ENCODE measurements at regions not wholly inside any gene's neighbourhood (a gene's known extent, or its start where the extent isn't known, plus 50 kb on each side); places are given as distances from the start of the nearest gene placed in this dataset.

DNA sequence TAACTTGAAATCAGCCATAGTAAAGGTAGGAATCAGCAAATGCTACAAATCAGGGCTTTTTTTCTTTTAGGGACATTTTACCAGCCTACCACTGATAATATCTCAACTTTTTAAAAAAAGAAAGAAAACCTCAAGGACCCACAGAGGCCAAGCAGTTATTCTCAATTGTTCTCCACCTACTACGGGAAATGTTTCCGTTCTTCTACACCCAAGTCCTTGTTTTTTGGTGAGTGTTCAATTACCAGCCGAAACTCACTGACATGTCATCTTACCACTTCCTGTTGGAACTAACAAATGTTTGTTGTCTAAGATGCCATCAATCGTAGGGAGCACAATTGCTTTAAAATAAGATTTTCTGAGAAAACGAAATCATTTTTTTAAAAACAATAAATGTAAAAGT, 50.2 kb upstream of the CDK1 start:
- no peak for DNase-seq

DNA sequence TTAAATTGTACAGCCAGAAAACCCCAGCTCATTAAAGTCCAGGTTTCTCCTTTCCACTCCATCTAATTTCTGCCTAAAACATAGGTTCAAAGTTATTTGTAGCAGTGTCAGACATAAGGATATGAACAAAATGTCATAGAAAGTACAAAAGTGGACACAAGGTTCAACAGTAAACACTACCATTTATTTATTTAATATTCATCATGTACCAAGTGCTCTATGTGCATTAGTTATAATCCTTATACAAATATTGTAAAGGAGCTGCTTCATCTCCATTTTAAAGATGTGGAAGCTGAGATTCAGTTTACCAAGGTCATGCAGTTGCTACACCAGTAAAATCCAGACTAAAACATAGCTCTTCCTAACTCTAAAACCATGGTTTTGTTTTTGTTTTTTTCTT, 52.0 kb upstream of the CDK1 start:
- no peak for DNase-seq

DNA sequence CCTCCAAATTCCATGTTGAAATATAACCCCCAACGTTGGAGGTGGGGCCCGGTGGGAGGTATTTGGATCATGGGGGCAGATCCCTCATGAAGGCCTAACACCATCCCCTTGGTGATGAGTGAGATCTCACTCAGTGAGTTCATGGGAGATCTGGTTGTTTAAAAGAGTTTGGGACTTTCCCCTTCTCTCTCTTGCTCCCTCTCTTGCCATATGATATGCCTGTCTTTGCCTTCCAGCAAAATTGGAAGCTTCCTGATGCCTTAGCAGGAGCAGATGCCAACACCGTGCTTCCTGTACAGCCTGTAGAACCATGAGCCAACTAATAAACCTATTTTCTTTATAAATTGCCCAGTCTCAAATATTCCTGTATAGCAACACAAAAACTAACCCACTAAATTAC, 55.7 kb upstream of the CDK1 start:
- DNase-seq = no peak

DNA sequence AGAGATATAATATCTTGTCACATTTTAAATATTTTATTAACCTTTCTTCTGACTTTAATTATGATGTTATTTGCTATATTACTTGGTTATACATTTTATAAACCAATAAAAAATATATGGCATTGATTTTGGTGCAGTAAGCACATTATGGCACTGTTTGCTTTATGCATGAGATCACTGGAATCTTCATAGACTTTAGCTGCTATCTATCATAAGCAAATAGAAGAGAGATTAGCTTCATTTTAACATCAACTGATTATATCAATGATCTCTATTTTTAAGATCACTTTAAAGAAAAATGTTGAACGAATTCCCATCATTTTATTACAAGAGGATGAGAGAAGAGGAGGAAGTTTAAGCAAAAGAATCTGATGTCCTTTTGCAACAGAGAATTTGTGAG, 58.6 kb upstream of the CDK1 start:
- no peak for DNase-seq

DNA sequence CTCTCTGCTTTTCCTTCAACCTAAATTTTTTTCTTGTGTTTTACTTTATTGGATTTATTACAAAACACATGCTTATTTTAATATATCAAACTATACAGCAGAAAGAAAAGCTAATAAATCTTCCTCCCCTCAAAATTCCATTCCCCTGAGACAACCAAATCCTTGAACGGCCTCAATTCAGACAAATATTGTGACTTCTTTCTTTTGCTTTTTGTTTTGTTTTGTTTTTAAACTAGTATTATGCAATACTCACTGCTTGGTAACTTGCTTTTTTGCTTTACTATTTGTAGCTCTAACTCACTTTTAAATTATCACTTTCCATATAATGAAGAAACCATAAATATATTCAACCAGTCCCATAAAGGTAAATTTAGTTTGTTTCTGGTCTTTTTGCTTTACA, 59.4 kb upstream of the CDK1 start:
- no peak for DNase-seq

DNA sequence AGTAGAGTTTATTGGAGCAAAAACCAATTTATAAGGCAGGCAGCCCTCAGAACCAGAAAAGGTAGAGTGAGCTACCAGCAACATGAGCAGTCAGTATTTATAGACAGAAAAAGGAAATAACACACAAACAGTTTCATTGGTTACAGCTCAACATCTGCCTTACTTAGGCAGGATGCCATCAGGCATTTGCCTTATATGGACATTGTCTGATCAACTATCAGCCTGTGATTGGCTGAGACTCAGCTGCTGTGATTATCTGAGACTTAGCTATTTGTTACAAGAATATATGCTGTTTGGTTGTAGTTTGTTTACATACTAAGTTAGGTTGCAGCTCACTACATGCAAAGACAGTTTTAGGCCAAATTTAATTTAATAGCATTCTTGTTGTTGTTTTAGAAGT, 60.4 kb upstream of the CDK1 start:
- no peak for DNase-seq

DNA sequence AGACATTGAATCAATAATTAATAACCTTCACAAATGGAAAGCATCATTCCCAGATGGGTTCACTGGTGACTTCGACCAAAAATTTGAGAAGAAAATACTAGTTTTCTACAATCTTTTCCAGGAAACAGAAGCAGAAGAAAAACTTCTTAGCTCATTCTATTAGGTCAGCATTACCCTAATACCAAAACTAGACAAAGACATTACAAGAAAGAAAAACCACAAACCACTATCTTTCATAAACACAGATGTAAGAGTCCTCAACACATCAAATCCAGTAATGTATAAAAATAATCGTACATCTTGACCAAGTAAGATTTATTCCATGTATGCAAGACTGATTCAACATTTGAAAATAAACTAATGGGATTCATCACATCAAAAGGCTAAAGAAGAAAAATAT, 64.0 kb upstream of the CDK1 start:
- DNase-seq = no peak

DNA sequence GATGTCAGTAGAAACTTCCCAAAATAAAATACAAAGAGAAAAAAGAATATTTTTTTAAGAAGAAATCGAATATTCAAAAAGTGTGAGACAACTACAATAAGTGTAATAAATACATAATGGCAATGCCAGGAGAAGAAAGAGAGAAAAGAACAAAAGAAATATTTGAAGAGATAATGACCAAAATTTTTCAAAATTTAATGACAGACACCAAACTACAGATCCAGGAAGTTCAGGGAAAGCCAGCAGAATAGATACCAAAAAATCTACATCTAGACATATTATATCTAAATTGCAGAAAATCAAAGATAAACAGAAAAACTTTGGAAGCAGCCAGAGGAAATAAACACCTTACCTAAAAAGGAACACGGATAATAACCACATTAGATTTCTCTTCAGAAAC, 66.8 kb upstream of the CDK1 start:
- DNase-seq = no peak

DNA sequence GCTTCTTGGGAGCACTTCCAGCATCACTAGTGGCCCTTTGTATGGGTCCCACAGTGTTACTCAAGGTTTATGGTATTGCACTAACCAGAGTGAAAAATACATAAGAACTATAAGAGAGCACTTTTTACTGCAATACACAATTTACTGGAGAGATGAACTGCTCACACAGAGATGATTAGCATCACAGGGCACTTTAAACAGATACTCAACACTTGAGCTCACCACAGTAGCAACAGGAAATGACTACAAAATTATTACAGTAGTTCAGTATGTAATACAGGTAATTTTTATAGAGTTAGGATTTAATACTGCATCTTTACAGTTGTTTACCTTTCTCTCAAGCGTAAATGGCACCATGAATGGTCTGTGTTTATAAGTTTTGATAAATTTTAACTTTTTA, 68.2 kb upstream of the CDK1 start:
- DNase-seq = no peak

DNA sequence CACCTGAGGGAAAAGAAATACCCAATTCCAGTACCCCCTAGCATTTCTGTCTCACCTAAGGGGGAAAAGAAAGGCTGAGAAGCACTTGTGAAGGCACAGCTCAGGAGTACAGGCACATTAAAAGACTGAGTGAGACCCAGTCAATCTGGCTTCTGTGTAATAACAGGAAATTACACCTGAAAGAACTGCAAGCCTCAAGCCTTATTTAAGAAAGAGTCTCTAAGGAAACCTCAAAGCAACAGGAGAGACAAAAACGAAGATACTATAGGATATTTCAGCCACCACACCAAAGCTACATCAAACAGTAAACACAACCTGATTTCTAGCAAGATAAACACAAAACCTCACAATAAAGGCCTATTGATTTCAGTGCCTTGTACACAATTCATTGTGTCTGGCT, 69.6 kb upstream of the CDK1 start:
- DNase-seq = no peak

DNA sequence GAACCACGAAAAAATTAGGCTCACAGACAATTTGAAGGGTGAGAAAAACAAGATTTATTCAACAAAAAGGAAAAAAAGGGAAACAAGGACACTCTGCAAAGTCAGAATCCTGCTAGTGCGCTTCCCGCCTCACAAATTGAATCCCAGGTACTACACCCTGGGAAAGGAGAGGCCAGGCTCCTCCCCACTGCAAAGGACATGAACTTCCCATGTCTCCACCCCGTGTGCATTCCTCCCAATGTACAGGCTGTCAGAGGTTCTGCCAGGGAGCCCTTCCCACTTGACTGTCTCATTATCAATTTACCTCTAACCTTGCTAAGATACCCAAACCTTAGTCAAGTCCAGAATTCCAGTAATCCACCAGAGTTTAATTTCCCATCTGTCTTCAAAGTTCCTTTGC, 70.4 kb upstream of the CDK1 start:
- no peak for DNase-seq

DNA sequence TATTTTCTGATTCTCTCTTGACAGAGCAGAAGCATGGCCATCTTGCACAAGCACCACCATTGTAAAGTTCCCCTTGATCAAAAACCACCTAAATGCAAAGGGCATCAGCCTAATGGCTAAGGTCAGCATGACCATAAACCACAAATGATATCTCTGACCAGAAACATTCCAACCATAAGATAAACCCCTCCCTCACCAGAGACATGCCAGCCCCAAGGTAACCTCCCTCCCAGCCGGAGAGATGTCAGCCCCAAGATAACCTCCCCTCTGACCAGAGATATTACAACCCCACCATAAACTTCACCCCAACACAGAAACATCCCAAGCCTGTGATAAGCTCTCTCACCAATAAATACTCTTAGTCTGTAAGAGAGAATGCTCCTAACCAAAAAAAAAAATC, 72.1 kb upstream of the CDK1 start:
- DNase-seq = no peak

DNA sequence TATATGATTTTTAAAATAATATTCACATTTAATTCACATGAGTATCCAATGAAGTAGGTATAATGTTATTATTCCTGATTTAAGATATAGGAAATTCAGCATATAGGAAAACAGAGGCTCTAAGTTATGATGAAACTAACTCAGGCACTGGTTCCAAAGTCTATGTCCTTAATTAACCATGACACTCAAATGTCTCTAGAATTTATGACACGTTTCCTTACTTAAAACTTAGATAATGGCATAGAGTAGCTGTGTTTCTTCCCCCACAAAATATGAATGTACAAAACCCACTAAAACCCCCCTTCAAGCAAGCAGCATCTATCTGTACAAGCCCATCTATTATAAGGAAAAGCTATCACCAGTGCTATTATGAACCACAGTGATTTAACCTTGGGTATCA, 72.9 kb upstream of the CDK1 start:
- no peak for DNase-seq

DNA sequence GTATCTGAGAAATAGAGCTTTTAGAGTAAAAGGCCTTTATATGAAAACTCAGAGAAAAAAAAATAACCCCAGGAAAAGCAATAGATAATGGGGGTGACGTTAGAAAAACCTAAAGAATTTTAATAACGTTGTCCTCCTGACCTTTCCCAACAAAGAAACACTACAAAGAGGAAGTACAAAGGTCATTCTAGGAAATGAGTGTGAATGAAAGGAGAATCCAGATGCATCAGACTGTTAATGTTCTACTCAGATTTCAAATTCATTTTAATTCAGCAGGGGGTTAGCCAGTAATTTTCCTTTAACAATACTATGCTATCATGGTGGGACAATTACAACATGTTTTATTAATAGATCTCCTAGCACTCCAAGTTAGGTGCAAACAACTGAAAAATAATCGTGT, 73.8 kb upstream of the CDK1 start:
- DNase-seq = no peak

DNA sequence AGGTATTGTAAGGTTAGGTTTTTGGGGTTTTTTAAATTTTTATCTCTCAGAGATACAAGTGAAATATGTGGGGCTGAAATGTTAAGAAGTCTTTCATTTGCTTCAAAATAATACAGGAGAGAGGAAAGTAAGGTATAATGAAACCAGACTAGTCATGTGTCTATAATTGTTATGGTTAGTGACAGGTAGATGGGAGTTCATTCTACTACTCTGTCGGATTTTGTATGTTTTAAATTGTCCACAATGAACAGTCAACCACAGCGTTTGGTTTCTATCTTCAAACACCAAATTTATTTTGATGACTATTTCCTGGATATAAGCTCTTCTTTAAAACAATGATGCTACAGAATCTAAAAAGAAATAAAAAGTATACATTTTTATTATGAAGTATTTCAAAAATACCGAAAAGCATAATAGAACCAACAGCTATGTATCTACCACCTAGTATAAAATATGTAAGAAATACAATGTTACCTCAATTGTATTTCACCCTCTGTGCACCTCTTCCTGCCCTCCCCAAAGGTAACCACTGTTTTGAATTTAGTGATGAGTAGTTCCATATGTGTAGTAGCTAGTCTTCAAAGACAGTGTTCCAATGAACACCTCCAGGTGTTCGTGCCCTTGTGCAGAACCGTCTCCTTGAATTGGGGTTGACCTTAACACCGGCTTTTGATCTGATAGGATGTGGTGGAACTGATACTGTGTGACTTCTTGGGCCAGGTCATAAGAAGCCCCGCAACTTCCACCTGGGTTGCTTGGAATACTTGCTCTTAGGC, 74.8 kb upstream of the CDK1 start:
- DNase-seq = no peak

DNA sequence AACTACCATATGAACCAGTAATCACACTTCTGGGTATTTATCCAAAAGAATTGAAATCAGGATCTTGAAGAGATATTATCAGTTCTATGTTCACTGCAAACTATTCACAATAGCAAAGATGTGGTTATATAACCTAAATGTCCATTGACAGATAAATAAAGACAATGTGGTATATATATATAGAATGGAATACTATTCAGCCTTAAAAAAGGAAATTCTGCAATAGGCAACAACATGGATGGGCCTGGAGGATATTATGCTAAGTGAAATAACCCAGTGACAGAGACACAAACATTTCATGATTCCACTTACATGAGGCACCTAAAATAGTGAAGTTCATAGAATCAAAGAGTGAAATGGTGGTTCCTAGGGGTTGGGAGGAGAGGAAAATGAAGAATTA, 90.6 kb upstream of the CDK1 start:
- DNase-seq = no peak

DNA sequence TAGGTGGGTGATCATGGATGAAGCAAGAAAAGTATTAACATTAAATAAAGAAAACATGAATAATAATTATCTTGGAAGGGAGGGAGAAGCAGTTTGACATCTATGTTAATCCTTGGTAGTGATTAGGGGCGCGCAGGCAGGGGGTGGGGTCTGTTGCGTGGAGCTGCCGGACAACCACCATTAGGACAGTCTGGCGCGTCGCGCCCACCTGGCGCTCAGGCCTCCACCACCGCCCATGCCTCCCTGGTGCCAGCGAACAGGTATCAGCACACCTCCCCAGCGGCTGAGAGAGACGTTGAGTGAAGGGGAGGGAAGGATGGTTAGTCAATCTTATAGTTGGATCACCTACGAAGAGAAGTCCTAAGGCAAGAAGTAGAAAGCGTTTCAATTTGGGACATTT, 94.2 kb upstream of the CDK1 start:
- DNase-seq = no peak

DNA sequence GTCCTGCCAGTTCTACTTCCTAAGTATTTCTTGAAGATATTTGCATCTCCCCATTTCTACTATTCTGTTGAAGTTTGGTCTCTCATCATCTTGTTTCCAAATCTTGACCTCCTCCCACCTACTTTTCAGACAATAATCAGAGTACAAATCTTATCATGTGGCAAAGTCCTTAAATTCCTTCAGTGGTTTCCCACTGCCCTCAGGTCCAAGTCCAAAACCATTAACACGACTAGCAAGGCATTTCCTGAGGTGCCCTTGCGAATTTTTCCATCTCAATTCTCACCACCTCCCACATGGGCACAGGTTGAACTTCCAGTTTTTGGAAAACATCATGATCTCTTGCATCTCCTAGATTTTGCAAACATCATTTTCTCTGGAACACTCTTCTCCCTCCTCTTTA, 97.2 kb upstream of the CDK1 start:
- no peak for DNase-seq

DNA sequence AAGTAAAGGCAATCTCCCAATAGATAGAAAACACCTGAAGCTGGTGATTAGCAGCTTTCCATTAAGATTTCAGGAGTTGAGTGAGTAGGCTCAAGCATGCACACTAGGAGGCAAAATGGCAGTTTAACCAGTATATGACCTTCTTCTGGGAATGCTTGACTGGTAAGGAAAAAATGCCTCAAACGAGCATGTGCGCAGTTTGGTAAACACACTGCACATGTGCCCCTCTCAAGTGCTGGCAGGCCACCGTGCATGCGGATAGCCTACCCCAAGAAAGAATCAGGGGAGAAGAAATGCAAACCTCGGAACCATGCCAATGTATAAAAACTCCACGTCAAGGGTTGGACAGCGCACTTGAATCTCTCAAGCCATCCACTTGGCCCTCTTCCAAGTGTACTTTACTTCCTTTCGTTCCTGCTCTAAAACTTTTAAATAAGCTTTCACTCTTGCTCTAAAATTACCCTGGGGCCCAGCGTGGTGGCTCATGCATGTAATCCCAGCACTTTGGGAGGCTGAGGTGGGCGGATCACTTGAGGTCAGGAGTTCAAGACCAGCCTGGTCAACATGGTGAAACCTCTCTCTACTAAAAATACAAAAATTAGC, 98.8 kb upstream of the CDK1 start:
- DNase-seq = no peak

DNA sequence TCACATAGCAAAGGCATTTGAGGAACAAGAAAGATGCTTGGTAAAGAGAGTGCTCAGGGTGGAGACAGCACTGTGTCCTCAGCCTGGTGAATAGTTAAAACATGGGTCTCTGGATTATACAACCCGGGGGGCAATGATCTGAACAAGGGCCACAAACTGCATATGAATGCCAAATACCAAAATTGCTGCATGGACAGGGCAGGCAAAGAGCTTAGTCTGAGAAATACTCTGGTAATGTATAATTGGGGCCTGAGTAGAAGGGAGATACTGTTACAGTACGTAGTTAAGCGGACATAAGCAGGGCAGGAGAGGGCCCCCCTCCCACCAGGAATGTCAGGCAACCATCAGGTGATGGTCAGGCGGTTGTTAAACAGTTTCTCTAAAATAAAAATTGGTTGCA, 99.3 kb upstream of the CDK1 start:
- DNase-seq = no peak

DNA sequence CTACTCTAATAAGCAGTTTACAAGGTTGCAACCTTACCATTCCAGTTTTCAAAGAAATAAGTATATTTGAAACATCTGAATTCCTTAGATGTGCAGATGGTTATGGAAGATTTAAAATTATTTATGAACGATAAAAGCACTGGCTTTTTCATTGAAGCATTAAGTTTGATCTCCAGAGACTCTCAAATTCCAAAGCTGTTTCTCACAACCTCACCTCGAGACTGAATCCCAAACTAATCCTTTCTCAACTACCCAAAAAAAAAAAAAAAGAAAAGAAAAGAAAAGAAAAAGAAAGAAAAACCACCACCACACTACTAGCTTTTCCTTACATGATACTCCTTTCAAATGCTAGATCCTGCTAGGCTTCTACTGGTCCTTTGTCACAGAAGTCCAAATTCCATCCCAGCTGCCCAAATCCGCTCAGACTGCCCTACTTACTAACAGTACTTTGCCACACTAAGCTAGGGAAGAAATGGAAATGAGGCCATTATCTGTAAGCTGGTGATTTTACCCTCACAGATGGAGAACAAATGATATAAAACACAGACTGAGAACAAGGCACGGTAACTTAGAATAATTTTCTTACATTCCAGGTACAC, 100.6 kb upstream of the CDK1 start:
- DNase-seq = no peak

DNA sequence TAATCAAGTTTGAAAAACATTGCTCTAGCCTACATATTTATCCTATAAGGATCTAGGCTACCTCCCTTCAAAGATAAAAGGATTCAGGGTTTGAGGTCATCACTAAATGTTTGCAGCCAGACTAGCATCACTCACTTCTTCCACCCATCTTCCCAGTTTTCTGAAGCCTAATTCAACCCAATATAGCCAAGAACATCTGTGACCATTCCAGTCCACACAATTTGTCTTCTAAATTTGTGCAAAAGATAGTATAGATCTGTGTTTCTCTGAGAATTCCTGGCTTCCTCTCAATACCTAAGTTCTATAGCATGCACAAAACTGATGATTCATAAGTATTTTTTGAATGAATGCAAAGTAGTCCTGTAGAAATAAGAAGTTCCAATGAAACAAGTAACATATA, 103.0 kb upstream of the CDK1 start:
- DNase-seq = no peak

DNA sequence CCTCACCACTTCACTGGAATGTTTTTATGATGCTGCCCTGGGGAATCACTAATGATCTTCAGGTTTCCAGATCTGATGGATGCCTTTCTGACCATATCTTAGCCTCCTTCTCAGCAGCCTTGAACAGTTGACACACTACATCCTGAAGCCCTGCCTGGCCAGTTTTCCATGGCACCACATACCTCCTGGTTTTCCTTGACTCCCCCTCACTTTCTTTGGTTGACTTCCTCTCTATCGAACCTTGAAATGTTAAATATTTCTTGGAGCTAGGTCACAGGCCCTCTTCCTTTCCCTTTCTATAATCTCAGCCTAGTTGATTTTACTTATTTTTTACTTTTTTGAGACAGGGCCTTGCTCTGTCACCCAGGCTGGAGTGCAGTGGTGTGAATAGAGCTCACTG, 108.8 kb upstream of the CDK1 start:
- DNase-seq = no peak

DNA sequence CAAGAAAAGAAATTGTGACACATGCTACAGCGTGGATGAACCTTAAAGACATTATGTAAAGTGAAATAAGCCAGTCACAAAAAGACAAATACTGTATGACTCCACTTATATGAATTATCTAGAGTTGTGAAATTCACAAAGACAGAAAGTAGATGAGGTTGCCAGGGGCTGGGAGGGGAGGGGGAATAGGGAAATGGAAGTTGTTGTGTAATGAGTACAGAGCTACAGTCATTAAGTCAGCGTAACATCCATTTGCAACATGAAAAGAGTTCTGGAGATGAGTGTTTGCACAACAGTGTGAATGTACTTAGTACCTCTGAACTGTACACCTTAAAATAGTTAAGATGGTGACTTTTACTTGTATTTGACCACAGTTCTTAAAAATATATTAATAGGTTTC, 112.1 kb upstream of the CDK1 start:
- DNase-seq = no peak

All from left kidney (tissue), 1 donor.